Progenitor cell of endocrine pancreas (in vitro differentiated cells): ENCODE measurements at regions not wholly inside any gene's neighbourhood (a gene's known extent, or its start where the extent isn't known, plus 50 kb on each side); places are given as distances from the start of the nearest gene placed in this dataset.

Experiments
- DNase-seq: peaks from one replicate; pipeline ENCODE4 v3.0.0; 2021; ENCODE audit warnings: low spot score; ENCODE audit not compliant: unreplicated experiment
- H3K27ac Mint-ChIP-seq: 2 replicates; pipeline ENCODE4 v1.8.0; 2021; ENCODE audit warnings: mild to moderate bottlenecking, moderate library complexity, mixed read lengths
- H3K27me3 Mint-ChIP-seq: 2 replicates; pipeline ENCODE4 v1.8.0; 2021; ENCODE audit warnings: mixed read lengths
- H3K36me3 Mint-ChIP-seq: 2 replicates; pipeline ENCODE4 v1.8.0; 2022; ENCODE audit warnings: mixed read lengths; ENCODE audit not compliant: insufficient read depth
- H3K4me1 Mint-ChIP-seq: 2 replicates; pipeline ENCODE4 v1.8.0; 2021; ENCODE audit warnings: low read depth, mixed read lengths
- H3K4me3 Mint-ChIP-seq: 2 replicates; pipeline ENCODE4 v1.8.0; 2021; ENCODE audit warnings: low read depth, mild to moderate bottlenecking, moderate library complexity, mixed read lengths
- H3K9me3 Mint-ChIP-seq: 2 replicates; pipeline ENCODE4 v1.8.0; 2021; ENCODE audit warnings: low read depth, mixed read lengths
- CTCF ChIP-seq: fragments of 200-600 bp; sonication (generic); IDR thresholded peaks from one replicate; pipeline ENCODE4 v1.5.0; 2021; ENCODE audit warnings: antibody characterized with exemption, mild to moderate bottlenecking; ENCODE audit not compliant: unreplicated experiment

- H3K4me1 Mint-ChIP-seq: peaks cover 1% of the 10 kb centered on the region
These were observed 116.0 kb upstream of the PARP11 start for GRCh38 chr12:3989218-3989550.

DNA sequence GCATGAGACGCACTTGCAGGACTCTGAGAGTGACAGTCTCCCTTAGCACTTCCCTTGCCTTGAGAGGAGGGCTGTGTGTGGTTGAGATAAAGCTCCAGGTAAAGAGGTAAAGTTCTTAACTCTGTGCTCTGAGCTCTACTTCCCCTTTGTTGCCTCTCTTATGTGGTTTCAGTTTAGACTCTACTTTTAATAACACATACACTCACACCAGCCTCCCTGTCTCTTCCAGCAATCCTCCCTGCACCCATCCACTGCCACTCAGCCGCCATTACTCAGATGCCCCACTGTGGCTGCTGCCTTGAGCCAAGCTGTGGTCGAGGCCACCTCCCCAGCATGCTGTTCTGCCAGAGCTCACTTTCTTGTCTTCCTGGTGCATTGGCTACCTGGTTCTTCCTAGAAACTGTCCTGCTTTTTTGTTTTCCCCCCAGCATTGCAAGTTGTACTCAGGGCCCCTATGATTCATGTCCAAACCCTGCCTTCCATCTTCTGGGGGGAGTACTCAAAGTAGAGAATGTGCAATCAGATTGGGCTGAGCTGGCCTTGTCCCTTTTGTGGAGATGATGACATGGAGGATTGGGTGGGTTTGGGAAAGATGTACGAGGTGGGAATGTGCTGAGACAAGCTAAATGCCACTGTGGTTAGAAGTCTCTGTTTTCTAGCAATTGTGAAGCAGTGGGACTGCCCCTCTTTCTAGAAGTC lies 115.5 kb upstream of the PARP11 start:
- no peaks in the 10 kb centered on the region for H3K36me3 Mint-ChIP-seq
- no peak for TF ChIP-seq CTCF
- peaks cover 48% of the 10 kb centered on the region for H3K27me3 Mint-ChIP-seq
- H3K27ac Mint-ChIP-seq: no peak overlapping the region
- no peaks in the 10 kb centered on the region for H3K9me3 Mint-ChIP-seq
- H3K4me1 Mint-ChIP-seq: peaks cover 1% of the 10 kb centered on the region
- H3K4me3 Mint-ChIP-seq: no peak overlapping the region
- no peak for DNase-seq

More at GRCh38 chr12:3989218-3989550, 116.0 kb upstream of the PARP11 start:
- no peaks in the 10 kb centered on the region for H3K36me3 Mint-ChIP-seq
- TF ChIP-seq CTCF: no peak
- H3K27me3 Mint-ChIP-seq: peaks cover 51% of the 10 kb centered on the region
- DNase-seq: no peak
- no peak overlapping the region for H3K27ac Mint-ChIP-seq
- H3K9me3 Mint-ChIP-seq: no peaks in the 10 kb centered on the region
- no peak overlapping the region for H3K4me3 Mint-ChIP-seq

DNA sequence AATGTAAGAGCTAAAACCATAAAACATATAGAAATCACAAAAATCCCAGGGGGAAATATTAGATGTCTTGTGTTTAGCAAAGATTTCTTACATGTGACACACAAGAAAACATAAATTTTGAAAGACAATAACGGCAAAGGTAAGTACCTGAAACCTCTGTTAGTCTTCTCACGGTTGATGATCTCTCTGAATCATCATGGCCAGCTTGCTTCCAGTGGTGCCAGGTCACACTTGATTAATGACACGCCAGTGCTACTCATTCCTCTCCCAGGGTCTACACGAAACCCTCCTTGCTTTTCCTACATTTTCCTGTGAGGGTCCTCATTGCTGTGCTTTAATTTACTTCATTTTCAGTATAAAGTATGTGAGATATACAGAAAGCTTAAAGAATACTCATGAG lies 114.4 kb upstream of the PARP11 start:
- no peak for TF ChIP-seq CTCF
- H3K4me1 Mint-ChIP-seq: peaks cover 1% of the 10 kb centered on the region
- H3K9me3 Mint-ChIP-seq: peaks cover under 1% of the 10 kb centered on the region
- no peak for DNase-seq
- peaks cover 41% of the 10 kb centered on the region for H3K27me3 Mint-ChIP-seq
- no peak overlapping the region for H3K4me3 Mint-ChIP-seq
- H3K36me3 Mint-ChIP-seq: no peaks in the 10 kb centered on the region
- H3K27ac Mint-ChIP-seq: no peak overlapping the region

GRCh38 chr12:3980504-3981272 lies 107.5 kb upstream of the PARP11 start:
- Mint-ChIP-seq H3K4me3 (no peak overlapping the region), H3K36me3 (no peaks in the 10 kb centered on the region), H3K9me3 (peaks cover 14% of the 10 kb centered on the region), H3K4me1 (no peaks in the 10 kb centered on the region), H3K27ac (no peak overlapping the region), H3K27me3 (no peaks in the 10 kb centered on the region)
- DNase-seq: no peak
- no peak for TF ChIP-seq CTCF

DNA sequence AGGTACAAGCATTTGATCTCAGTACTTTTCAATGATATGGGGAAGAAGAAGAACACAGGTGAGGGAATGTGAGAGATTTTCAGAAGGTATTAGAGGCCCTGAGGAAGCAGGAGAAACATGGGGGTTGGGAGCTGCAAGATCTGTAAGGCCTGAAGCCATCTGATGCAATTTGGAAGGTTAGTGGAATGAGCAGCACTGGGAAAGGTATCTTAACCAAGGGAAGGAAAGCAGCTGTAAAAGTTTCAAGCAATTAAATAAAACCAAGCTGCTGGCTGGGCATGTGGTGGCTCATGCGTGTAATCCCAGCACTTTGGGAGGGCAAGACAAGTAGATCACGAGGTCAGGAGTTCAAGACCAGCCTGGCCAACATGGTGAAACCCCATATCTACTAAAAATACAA lies 104.4 kb upstream of the PARP11 start:
- no peaks in the 10 kb centered on the region for H3K4me1 Mint-ChIP-seq
- H3K27me3 Mint-ChIP-seq: peaks cover 6% of the 10 kb centered on the region
- DNase-seq: no peak
- no peaks in the 10 kb centered on the region for H3K36me3 Mint-ChIP-seq
- peaks cover 14% of the 10 kb centered on the region for H3K9me3 Mint-ChIP-seq
- no peak overlapping the region for H3K4me3 Mint-ChIP-seq
- H3K27ac Mint-ChIP-seq: no peak overlapping the region
- no peak for TF ChIP-seq CTCF
